ENCODE measurements at regions not wholly inside any gene's neighbourhood (a gene's known extent, or its start where the extent isn't known, plus 50 kb on each side); places are given as distances from the start of the nearest gene placed in this dataset.

DNA sequence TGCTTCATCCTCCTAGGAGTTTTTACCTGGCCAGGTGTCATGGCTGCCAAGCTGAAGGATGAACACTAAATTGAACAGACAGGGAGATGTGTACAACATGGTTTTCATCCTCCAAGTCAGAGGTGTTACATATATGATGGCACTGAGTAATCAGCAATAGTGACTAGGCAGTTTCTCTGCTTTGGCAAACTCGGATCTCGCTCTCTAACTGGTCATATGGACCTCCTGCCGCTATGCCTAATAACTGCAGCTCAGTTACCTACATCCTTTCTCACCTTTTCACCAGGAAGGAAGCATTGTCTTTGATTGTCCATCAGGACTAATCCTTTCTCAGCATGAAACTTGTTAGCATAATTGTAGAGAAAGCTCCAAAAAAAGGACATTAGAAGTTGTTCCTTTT lies 175.9 kb upstream of the PLSCR5 start:
- TF ChIP-seq, protein P1, sequence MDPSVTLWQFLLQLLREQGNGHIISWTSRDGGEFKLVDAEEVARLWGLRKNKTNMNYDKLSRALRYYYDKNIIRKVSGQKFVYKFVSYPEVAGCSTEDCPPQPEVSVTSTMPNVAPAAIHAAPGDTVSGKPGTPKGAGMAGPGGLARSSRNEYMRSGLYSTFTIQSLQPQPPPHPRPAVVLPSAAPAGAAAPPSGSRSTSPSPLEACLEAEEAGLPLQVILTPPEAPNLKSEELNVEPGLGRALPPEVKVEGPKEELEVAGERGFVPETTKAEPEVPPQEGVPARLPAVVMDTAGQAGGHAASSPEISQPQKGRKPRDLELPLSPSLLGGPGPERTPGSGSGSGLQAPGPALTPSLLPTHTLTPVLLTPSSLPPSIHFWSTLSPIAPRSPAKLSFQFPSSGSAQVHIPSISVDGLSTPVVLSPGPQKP (IDR thresholded peaks at IDR 0.05; ENCODE audit: borderline replicate concordance, low read depth, low read length): no peak
- TF ChIP-seq NFE2L2 (IDR thresholded peaks at IDR 0.05; ENCODE audit: low read depth, low read length) (peak; percentile 28; the same call in 1 of the 2 replicates), MXI1 (IDR thresholded peaks at IDR 0.05; ENCODE audit: borderline replicate concordance, low read depth, low read length) (no peak)
- Histone ChIP-seq H3K4me1 (ENCODE audit: control insufficient read depth, insufficient read depth, low read length) (no peaks in the 10 kb centered on the region), H4K91ac (ENCODE audit: insufficient read depth, low read depth, low read length) (no peak overlapping the region), H3K4me2 (ENCODE audit: low read depth, low read length) (no peak overlapping the region), H4K5ac (ENCODE audit: low read depth, low read length) (no peak overlapping the region), H3K18ac (ENCODE audit: low read depth, low read length) (no peak overlapping the region), H3K27ac (ENCODE audit: insufficient read depth, low read length) (no peak overlapping the region), H4K8ac (ENCODE audit: low read depth in 2 of 2, low read length in 2 of 2) (no peak overlapping the region), H2BK120ac (ENCODE audit: low read depth, low read length) (peak overlapping the region; percentile 40; the same call in 1 of the 2 replicates), H3K27me3 (ENCODE audit: control insufficient read depth, insufficient read depth, low read length) (no peaks in the 10 kb centered on the region), H2BK15ac (ENCODE audit: low read depth, low read length) (no peak overlapping the region), H3K14ac (replicated peaks; ENCODE audit: low read depth, low read length) (peak overlapping the region; percentile 59; the same call in 1 of the 2 replicates), H2AK9ac (replicated peaks; ENCODE audit: low read depth, low read length, poor library complexity) (peak overlapping the region; percentile 55), H3K9me1 (ENCODE audit: insufficient read depth, low read length) (no peaks in the 10 kb centered on the region), H3K36me3 (ENCODE audit: control insufficient read depth, insufficient read depth, low read length) (no peaks in the 10 kb centered on the region), H2BK20ac (ENCODE audit: low read depth, low read length) (peak overlapping the region; percentile 80; the same call in 1 of the 2 replicates), H3K9me3 (ENCODE audit: control insufficient read depth, insufficient read depth, low read length) (no peaks in the 10 kb centered on the region), H2BK5ac (ENCODE audit: low read depth, low read length, poor library complexity, severe bottlenecking) (no peak overlapping the region), H3K79me1 (ENCODE audit: low read depth in 1 of 2, low read length in 2 of 2) (no peaks in the 10 kb centered on the region), H3K23ac (ENCODE audit: low read depth, low read length) (peak overlapping the region; percentile 66; the same call in 1 of the 2 replicates), H3K9ac (ENCODE audit: low read depth, low read length) (no peak overlapping the region), H4K20me1 (ENCODE audit: insufficient read depth, low read length) (no peaks in the 10 kb centered on the region), H3K4me3 (ENCODE audit: insufficient read depth, low read depth, low read length) (no peak overlapping the region), H2AK5ac (ENCODE audit: low read depth, low read length) (no peak overlapping the region), H3K4ac (ENCODE audit: low read depth, low read length) (no peak overlapping the region), H3K56ac (ENCODE audit: extremely low read depth, insufficient read depth, low read length) (no peak overlapping the region), H2AFZ (replicated peaks; ENCODE audit: low read length, poor library complexity) (no peak overlapping the region)
- no CpG with 5 or more reads among the region's 3 CpGs for WGBS, 2 experiments (ENCODE audit: extremely low coverage in 2 of 2, insufficient read length in 1 of 2)
- CTCF ChIA-PET: no interaction called here
- ATAC-seq (ENCODE audit: low read depth) (no peak), DNase-seq (no peak)
- dilution Hi-C loops (cut with HindIII; ENCODE audit: low sequenced_read_pairs, unreplicated experiment): no loop called here
- intact Hi-C loops (cut with micrococcal nuclease): no loop called here
- in situ Hi-C loops (cut with MboI; ENCODE audit: low sequenced_read_pairs): no loop called here
- POLR2A ChIA-PET (ENCODE audit: unreplicated experiment): no interaction called here
- no TSS peak for BruUV-seq (replicated peaks)
